Astrocyte (in vitro differentiated cells and primary cell): ENCODE measurements at regions not wholly inside any gene's neighbourhood (a gene's known extent, or its start where the extent isn't known, plus 50 kb on each side); places are given as distances from the start of the nearest gene placed in this dataset.

ENCODE experiments used
- EZH2 ChIP-seq: IDR thresholded peaks from 2 replicates; pipeline ENCODE4 v1.6.1; 2012; ENCODE audit warnings: mild to moderate bottlenecking, low read length, inconsistent platforms; ENCODE audit not compliant: insufficient read depth
- TF ChIP-seq, protein P1 (sequence below): IDR thresholded peaks from 2 replicates; pipeline ENCODE4 v1.5.1; 2011; ENCODE audit warnings: low read depth, mild to moderate bottlenecking, inconsistent platforms, low read length, moderate library complexity; ENCODE audit not compliant: insufficient read depth

DNA sequence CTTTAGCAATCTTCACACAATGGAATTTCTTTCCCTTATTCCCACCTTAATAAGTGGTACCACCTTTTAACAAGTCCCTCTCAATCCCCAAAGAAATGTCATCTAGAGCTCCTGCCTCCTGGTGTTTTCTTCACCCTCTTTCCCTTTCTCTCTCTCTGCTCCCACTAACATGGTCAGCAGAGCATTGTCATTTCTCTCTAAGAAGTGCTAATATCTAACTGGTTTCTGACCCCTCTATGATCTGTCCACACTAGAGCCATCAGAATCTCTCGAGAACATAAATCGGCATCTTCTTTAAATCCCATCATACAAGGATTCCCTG is 161.2 kb upstream of the DTNA start:
- TF ChIP-seq EZH2 = no peak
- TF ChIP-seq, protein P1, sequence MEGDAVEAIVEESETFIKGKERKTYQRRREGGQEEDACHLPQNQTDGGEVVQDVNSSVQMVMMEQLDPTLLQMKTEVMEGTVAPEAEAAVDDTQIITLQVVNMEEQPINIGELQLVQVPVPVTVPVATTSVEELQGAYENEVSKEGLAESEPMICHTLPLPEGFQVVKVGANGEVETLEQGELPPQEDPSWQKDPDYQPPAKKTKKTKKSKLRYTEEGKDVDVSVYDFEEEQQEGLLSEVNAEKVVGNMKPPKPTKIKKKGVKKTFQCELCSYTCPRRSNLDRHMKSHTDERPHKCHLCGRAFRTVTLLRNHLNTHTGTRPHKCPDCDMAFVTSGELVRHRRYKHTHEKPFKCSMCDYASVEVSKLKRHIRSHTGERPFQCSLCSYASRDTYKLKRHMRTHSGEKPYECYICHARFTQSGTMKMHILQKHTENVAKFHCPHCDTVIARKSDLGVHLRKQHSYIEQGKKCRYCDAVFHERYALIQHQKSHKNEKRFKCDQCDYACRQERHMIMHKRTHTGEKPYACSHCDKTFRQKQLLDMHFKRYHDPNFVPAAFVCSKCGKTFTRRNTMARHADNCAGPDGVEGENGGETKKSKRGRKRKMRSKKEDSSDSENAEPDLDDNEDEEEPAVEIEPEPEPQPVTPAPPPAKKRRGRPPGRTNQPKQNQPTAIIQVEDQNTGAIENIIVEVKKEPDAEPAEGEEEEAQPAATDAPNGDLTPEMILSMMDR = no peak
